Activated CD8-positive, alpha-beta memory T cell treated with anti-CD3 and anti-CD28 coated beads for 48 hours (primary cell): ENCODE measurements at regions not wholly inside any gene's neighbourhood (a gene's known extent, or its start where the extent isn't known, plus 50 kb on each side); places are given as distances from the start of the nearest gene placed in this dataset.

Experiments
- DNase-seq, 3 experiments: peaks; one replicate each; pipeline ENCODE4 v3.0.0-alpha.2; 2020; ENCODE audit warnings: low read depth in 2 of 3, low spot score in 2 of 3

DNA sequence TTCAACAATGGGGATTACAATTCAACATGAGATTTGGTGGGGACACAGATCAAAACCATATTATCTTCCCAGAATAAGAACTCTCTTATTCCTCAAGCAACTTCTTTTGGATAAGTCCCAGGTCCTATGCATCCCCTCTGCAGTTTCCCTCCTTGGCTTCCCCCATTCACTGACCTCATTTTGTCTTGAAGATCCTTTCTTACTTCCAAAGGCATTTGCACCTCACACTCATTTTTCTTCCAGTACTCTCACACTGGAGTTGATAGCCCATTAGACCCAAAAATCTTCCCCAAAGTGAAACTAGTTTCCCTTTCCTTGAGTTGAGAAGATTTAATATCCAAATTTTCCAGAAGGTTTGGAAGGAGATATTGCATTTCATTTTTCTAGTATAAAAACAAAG, 178.0 kb upstream of the DAPK1 start:
- no peak for DNase-seq

GRCh38 chr9:87320146-87320884, 177.4 kb upstream of the DAPK1 start:
- DNase-seq, result no peak

GRCh38 chr9:87322840-87323635, 174.6 kb upstream of the DAPK1 start:
- DNase-seq, result no peak

GRCh38 chr9:87323928-87324327, 173.7 kb upstream of the DAPK1 start:
- DNase-seq, result no peak

- no peak for DNase-seq
These were observed 173.0 kb upstream of the DAPK1 start for GRCh38 chr9:87324613-87325194.

GRCh38 chr9:87327575-87328125, 170.0 kb upstream of the DAPK1 start:
- DNase-seq, result no peak

GRCh38 chr9:87333802-87334201, 163.9 kb upstream of the DAPK1 start:
- no peak for DNase-seq

- no peak for DNase-seq
These were observed 163.3 kb upstream of the DAPK1 start for GRCh38 chr9:87334366-87334765.

DNA sequence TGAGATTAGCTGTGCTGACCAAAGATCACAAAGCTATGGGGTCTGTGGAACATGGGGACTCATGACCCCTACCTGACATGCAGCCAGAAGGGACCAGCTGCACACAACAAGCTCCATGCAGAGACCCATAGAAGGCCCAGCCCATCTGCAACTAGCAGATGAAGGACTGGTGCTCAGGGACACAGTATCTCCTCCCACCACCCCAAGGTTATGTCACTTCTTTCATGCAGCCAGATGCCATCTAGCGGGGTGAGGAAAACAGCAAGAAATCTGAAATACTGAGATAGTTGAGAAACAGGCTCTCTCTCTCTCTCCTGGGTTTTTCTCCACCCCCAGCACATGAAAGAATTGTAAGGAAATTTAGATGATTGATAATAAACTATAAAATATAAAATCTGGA, 161.3 kb upstream of the DAPK1 start:
- no peak for DNase-seq

DNA sequence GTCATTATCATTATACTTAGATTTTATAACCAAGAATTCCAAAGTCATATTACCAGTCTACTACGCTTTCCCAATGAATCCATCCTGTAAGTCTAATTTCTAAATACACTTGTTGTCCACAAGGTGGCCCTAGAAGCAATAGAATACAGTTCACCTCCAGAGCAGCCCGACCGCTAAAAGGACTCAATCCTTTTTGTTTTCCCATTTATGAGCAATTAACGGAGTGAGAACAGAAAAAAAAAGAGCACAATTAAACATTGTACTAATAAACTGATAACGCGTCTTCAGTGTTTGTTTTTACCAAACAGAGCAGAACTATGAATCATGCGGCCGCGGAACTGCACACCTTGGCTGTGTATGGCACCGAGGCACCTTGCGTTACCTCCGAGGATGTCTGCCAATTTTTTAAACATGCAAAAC, 160.7 kb upstream of the DAPK1 start:
- no peak for DNase-seq

GRCh38 chr9:87337335-87338087, 160.2 kb upstream of the DAPK1 start:
- DNase-seq, result no peak

DNA sequence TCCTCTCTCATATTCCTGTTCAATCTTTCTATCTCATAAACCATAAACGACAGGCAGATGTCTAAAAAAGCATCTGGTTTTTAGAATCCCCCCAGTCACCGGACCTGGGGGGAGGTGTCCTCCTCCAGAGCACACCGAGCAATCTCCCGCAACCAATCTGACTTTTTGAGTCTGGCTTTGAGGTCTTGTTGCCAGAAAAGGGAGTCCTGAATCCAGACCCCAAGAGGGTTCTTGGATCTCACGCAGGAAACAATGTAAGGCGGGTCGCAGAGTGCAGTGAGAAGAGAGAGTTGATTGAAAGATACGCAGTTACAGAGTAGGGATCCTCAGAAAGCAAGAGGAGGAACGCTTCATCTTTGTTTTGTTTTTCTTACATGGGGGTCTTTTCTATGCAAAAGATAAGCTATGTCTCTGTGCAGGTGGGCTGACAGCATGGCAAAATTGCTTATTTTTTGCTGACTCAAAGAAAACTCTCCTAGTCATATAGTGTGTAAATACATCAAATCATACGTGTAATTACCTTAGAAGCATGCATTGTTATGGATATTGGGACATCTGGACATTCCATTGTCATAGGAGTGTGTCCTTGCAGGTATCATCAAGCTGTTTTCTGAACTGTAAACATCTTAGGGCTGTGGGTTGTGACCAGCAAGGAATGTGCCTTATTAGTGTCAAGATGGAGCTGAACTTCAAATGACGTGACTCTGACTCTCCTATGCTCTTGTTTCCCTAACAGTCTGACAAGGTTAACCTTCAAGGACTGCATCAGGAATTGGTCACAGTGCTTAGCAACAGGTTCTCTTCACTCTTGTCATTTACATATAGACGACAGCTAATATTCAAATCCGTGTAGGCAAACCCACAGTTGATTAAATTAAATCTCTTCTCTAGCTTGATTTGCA, 159.3 kb upstream of the DAPK1 start:
- no peak for DNase-seq

- DNase-seq, result no peak
These were observed 157.3 kb upstream of the DAPK1 start for GRCh38 chr9:87340391-87340790.

DNA sequence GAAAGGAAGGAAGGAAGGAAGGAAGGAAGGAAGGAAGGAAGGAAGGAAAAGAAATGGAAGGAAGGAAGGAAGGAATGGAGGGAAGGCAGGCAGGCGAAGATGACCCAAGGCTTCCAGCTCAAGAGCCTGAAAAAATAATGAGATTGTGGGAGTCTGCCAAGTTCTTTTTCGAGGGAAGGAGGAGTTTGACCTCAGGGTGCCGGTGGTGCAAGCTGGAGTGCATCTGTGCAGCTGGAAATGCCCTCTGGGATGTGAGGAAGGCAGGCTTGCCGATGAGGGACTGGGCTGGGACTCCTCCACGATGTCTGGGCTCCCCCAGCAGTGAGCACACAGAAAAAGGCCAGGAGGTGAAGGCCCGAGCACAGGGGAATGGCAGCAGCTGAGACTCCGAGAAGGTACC, 154.9 kb upstream of the DAPK1 start:
- no peak for DNase-seq

GRCh38 chr9:87343816-87344430, 153.7 kb upstream of the DAPK1 start:
- no peak for DNase-seq

DNA sequence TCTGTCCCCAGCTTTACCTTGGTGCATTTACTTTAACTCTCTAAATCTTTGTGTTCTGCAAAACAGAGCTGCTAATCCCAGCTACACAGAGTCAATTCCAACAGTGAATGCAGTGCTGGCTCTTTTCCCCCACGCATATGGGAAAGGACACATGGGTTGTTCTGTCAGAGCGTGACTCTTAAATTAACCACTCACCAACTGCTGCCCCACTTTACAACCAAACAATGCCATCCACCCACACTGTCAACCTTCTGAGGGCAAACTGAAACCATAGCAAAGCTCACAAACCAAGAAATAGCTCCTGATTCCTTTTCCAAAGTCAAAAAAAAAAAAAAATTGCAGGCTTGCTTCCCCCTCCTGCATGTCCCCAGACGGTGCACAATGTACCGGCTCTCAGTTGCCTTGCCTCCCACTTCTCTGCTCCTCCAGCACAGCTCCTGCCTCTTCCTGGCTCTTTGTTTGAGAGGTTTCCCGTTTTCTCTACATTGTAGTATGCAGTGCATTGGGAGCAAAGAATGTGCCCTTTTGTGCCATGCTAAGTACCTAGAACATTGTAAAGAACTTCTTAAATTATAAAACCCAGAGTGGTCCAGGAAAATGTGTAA, 151.5 kb upstream of the DAPK1 start:
- no peak for DNase-seq

DNA sequence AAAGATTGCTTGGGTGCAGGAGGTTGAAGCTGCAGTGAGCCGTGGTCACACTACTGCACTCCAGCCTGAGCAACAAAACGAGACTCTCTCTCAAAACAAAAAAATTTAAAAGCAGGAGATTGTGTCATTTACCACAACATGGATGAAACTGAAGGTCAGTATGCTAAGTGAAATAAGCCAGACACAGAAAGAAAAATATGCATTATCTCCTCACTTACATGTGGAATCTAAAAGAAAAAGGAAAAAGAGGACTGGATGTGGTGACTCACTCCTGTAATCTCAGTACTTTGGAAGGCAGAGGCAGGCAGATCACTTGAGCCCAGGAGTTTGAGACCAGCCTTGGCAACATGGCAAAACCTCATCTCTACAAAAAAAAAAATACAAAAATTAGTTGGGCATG, 146.8 kb upstream of the DAPK1 start:
- no peak for DNase-seq

DNA sequence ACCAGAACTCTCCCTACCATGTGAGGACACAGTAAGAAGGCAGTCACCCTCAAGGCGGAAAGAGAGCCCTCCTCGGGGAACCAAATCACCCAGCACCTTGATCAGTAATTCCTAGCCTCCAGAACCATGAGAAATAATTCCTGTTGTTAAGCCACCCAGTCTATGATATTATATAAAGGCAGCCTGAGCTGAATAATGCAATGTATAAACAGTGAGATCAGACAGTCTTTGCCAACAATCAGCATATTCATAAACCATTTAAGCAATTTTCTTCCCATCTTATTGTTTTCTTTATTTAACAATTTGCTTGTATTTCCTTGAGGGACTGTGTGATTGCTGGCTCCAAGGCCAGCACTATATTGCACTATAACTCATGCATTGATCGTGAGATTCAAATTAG, 144.4 kb upstream of the DAPK1 start:
- no peak for DNase-seq

GRCh38 chr9:87354147-87354546, 143.5 kb upstream of the DAPK1 start:
- no peak for DNase-seq
